Esophagus squamous epithelium (tissue), 5 donors: ENCODE measurements at regions not wholly inside any gene's neighbourhood (a gene's known extent, or its start where the extent isn't known, plus 50 kb on each side); places are given as distances from the start of the nearest gene placed in this dataset.

Source experiments
- DNase-seq: peaks from one replicate; lab custom pipeline; 2025; lab: John Stamatoyannopoulos, UW
- H3K27ac ChIP-seq, 4 donors: fragments of 200-600 bp; sonication (generic); one replicate each; pipeline ENCODE4 v1.5.1; 2016 to 2019; ENCODE audit warnings: mild to moderate bottlenecking in 1 of 4
- H3K27me3 ChIP-seq, 4 donors: fragments of 200-600 bp; sonication (generic); 1 replicate in 3 of 4; 2 replicates in 1 of 4; pipeline versions ENCODE4 v1.5.1 to v1.6.0; 2017 to 2021; ENCODE audit warnings: antibody characterized with exemption in 1 of 4
- H3K36me3 ChIP-seq, 3 donors: fragments of 200-600 bp; sonication (generic); one replicate each; pipeline ENCODE4 v1.5.1; 2016 to 2019
- H3K4me1 ChIP-seq, 3 donors: fragments of 200-600 bp; sonication (generic); one replicate each; pipeline ENCODE4 v1.5.1; 2017 to 2019
- H3K4me3 ChIP-seq, 4 donors: fragments of 200-600 bp; sonication (generic); 1 replicate in 3 of 4; 2 replicates in 1 of 4; pipeline ENCODE4 v1.5.1; 2016 to 2019; ENCODE audit warnings: mild to moderate bottlenecking in 2 of 4, moderate library complexity in 1 of 4
- H3K9me3 ChIP-seq, 3 donors: fragments of 200-600 bp; sonication (generic); one replicate each; pipeline ENCODE4 v1.5.1; 2016 to 2019
- POLR2A ChIP-seq, 4 donors: fragments of 450-650 bp; IDR thresholded peaks; one replicate each; pipeline ENCODE4 v1.6.1; 2017; ENCODE audit warnings: antibody characterized with exemption in 4 of 4, mild to moderate bottlenecking in 4 of 4, moderate library complexity in 3 of 4
- WGBS, 2 donors: methylation state at CpG; one replicate each; pipeline ENCODE4 v1.1.5; 2018; 5-methylcytosine and 5-hydroxymethylcytosine counted together
- intact Hi-C: fragments of 100-400 bp; cut with DNase I; formaldehyde crosslinking; loops from one replicate; pipeline ENCODE4 v1.15.0; 2022
- TF ChIP-seq, protein P1 (sequence below), 6 experiments: fragments of 450-650 bp in 4 of 6; fragments of 200-600 bp in 2 of 6; sonication (generic) in 2 of 6; IDR thresholded peaks; one replicate each; pipeline ENCODE4 v1.5.1; 2016 to 2019; ENCODE audit warnings: antibody characterized with exemption in 6 of 6, mild to moderate bottlenecking in 4 of 6, moderate library complexity in 4 of 6
- donor health status: DM: yes; HTN: yes; CAD: no.

DNA sequence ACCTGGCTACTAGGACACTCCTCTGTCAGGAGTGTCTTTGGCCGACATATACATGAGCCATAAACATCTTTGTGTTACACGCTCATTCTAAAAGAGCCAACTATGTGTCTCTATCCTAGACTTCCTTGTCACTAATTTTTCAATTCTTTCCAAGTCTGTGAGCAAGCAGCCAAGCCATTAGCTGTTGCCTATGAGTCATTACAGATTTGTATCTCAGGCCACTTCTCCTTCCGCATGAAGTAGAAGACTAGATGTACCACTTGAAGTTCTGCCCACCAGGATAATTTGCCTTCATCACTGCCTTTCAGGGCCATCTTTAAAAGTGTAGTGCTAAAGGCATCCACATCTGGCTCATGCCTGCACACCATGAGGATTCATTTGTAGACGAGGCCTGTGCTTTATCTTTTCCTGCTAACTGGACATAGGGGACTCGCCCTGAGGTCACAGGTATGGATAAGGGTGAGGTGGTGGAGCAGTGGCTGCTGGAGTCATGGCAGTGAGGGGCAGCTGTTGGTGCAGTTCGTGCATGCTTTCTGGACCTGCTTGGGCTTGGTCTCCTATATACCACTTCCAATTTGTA lies 126.1 kb upstream of the KL start:
- DNase-seq: no peak
- Histone ChIP-seq H3K4me3 (no peak overlapping the region), H3K27ac (no peak overlapping the region), H3K27me3 (no peaks in the 10 kb centered on the region), H3K36me3 (no peaks in the 10 kb centered on the region), H3K4me1 (no peaks in the 10 kb centered on the region), H3K9me3 (peaks cover 0 to 14% (median 9%) of the 10 kb centered on the region in 3 donors)
- intact Hi-C loops: no loop called here
- 74 to 83% methylated on average over 6 of the region's 6 CpGs for WGBS, 2 donors
- TF ChIP-seq, protein P1, sequence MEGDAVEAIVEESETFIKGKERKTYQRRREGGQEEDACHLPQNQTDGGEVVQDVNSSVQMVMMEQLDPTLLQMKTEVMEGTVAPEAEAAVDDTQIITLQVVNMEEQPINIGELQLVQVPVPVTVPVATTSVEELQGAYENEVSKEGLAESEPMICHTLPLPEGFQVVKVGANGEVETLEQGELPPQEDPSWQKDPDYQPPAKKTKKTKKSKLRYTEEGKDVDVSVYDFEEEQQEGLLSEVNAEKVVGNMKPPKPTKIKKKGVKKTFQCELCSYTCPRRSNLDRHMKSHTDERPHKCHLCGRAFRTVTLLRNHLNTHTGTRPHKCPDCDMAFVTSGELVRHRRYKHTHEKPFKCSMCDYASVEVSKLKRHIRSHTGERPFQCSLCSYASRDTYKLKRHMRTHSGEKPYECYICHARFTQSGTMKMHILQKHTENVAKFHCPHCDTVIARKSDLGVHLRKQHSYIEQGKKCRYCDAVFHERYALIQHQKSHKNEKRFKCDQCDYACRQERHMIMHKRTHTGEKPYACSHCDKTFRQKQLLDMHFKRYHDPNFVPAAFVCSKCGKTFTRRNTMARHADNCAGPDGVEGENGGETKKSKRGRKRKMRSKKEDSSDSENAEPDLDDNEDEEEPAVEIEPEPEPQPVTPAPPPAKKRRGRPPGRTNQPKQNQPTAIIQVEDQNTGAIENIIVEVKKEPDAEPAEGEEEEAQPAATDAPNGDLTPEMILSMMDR (IDR thresholded peaks at IDR 0.05): no peak
- TF ChIP-seq POLR2A (IDR thresholded peaks at IDR 0.05): no peak

DNA sequence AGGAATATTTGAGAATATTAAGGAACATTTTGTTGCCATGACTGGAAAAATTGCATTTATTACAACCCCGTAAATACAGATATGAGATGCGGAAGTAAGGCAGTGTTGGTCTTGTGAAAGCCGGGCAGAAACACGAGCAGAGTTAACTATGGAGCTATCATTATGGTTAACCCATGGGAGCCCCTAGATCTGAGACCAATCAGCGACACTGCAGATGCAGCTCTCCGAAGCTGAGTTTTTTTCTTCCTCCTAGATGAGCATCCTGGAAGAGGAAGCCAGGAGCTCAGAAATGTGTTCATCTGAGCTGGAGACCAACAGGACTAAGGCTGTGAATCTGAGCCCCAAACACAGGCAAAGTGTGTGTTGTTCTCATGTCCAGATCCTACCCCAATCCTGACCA lies 123.0 kb upstream of the KL start:
- TF ChIP-seq, protein P1 (IDR thresholded peaks at IDR 0.05): no peak
- TF ChIP-seq POLR2A (IDR thresholded peaks at IDR 0.05): no peak
- WGBS, 2 donors: 86 to 90% methylated on average over 6 of the region's 6 CpGs
- intact Hi-C loops: no loop called here

DNA sequence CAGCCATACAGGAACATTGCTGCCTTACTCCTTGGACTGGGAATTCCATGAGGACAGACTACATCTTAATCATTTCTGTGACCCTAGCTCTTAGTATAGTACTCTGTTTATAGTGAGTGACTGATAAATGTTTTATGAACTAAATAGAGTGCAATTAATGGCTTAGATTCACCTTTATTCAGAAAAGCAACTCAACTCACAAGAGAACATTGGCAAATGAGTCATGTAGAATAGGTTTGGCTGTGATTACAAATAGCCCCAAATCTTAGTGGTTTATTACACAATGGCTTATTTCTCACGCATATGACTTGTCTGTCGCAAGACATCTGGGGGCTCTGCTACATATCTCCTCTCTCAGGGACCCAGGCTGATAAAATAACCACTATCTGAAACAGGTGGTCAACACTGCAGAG lies 121.6 kb upstream of the KL start:
- Histone ChIP-seq H3K4me1 (no peaks in the 10 kb centered on the region), H3K9me3 (no peaks in the 10 kb centered on the region), H3K27me3 (no peaks in the 10 kb centered on the region), H3K27ac (no peak overlapping the region), H3K36me3 (no peaks in the 10 kb centered on the region), H3K4me3 (no peak overlapping the region)
- DNase-seq: no peak
- WGBS, 2 donors: 37 to 45% methylated on average over 2 of the region's 2 CpGs
- intact Hi-C loops: no loop called here
- TF ChIP-seq, protein P1 (IDR thresholded peaks at IDR 0.05): no peak
- TF ChIP-seq POLR2A (IDR thresholded peaks at IDR 0.05): no peak

More for the DNA sequence above, 123.0 kb upstream of the KL start:
- Histone ChIP-seq H3K36me3 (no peaks in the 10 kb centered on the region), H3K27me3 (no peaks in the 10 kb centered on the region), H3K27ac (no peak overlapping the region), H3K9me3 (no peaks in the 10 kb centered on the region), H3K4me3 (no peak overlapping the region), H3K4me1 (no peaks in the 10 kb centered on the region)
- no peak for DNase-seq

DNA sequence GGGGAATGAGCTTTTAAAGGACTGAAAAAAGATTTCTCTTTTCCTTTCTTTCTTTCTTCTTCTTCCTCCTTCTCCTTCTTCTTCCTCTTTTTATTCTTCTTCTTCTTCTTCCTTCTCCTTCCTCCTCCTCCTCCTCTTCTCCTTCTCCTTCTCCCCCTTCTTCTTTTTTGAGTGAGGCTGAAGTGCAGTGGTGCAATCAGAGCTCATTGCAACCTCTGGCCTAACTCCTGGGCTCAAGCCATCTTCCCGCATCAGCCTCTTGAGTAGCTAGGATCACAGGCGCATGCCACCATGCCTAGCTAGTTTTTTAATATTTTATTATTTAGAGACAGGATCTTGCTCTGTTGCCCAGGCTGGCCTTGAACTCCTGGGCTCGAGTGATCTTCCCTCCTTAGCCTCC lies 120.9 kb upstream of the KL start:
- no peak for DNase-seq
- no peaks in the 10 kb centered on the region for H3K9me3 ChIP-seq
- TF ChIP-seq, protein P1 (IDR thresholded peaks at IDR 0.05): no peak
- intact Hi-C loops: no loop called here
- H3K27ac ChIP-seq: no peak overlapping the region
- H3K4me3 ChIP-seq: no peak overlapping the region
- H3K36me3 ChIP-seq: no peaks in the 10 kb centered on the region
- WGBS, 2 donors: 83 to 93% methylated on average over 3 of the region's 3 CpGs
- no peaks in the 10 kb centered on the region for H3K4me1 ChIP-seq
- no peaks in the 10 kb centered on the region for H3K27me3 ChIP-seq

DNA sequence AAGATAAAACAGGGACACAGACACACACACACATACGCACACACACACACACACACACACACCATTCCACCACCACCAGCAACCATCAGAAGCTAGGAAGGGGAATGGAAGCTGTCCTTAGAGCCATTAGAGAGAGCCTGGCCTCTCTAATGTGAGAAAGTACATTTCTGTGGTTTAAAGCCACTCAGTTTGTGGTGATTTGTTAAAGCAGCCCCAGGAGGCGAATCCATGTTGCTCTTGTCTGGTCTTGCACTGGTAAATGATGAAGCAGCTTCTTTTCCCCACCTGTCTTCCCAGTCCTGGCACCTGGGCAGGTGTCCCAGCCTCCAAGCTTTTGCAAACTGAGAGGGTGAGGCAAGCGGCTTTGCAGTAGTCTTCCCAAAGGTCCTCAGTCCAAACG lies 118.9 kb upstream of the KL start:
- Histone ChIP-seq H3K4me3 (no peak overlapping the region), H3K4me1 (no peaks in the 10 kb centered on the region), H3K27ac (no peak overlapping the region), H3K27me3 (no peaks in the 10 kb centered on the region), H3K9me3 (no peaks in the 10 kb centered on the region), H3K36me3 (no peaks in the 10 kb centered on the region)
- 60 to 68% methylated on average over 1 to 4 of the region's 4 CpGs for WGBS, 2 donors
- intact Hi-C loops: no loop called here
- DNase-seq: no peak
- no peak for TF ChIP-seq POLR2A (IDR thresholded peaks at IDR 0.05)
- TF ChIP-seq, protein P1 (IDR thresholded peaks at IDR 0.05): no peak
